H1 (cell line): ENCODE measurements at regions not wholly inside any gene's neighbourhood (a gene's known extent, or its start where the extent isn't known, plus 50 kb on each side); places are given as distances from the start of the nearest gene placed in this dataset.

ENCODE experiments used
- CTCF ChIA-PET: fragments of 300-600 bp; sonication (Branson Sonifier 250); formaldehyde crosslinking; loops from one replicate; lab custom pipeline; 2021; ENCODE audit not compliant: partially characterized antibody; lab: Charles Lee
- POLR2A ChIA-PET: fragments of 300-600 bp; sonication (Branson Sonifier 250); formaldehyde crosslinking; loops from one replicate; lab custom pipeline; 2021; ENCODE audit warnings: inconsistent platforms; ENCODE audit not compliant: partially characterized antibody; lab: Charles Lee
- DNase-seq, 2 experiments: peaks; one replicate each; pipeline versions ENCODE4 v3.0.0 to v3.0.0-alpha.2; 2010 to 2022; ENCODE audit warnings: low spot score in 2 of 2, low read depth in 1 of 2, mixed read lengths in 1 of 2
- FAIRE-seq: peaks from 2 replicates; lab custom pipeline; 2011; peaks lifted over from hg19 to GRCh38; lab: Jason Lieb, UNC
- H2AFZ ChIP-seq: 2 replicates; pipeline ENCODE4 v1.8.1; 2012; ENCODE audit warnings: low read length, inconsistent platforms
- H2AK5ac ChIP-seq: 2 replicates; pipeline ENCODE4 v1.6.1; 2013; ENCODE audit warnings: low read depth, low read length
- H2BK120ac ChIP-seq: replicated peaks from 2 replicates; pipeline ENCODE3; 2013; ENCODE audit warnings: low read depth, low read length, inconsistent platforms
- H2BK12ac ChIP-seq: 2 replicates; pipeline ENCODE4 v1.6.1; 2013; ENCODE audit warnings: low read depth, low read length
- H2BK15ac ChIP-seq: 2 replicates; pipeline ENCODE4 v1.6.1; 2013; ENCODE audit warnings: low read length
- H2BK20ac ChIP-seq: 2 replicates; pipeline ENCODE4 v1.6.1; 2013; ENCODE audit warnings: low read length
- H2BK5ac ChIP-seq: 2 replicates; pipeline ENCODE4 v1.6.1; 2013; ENCODE audit warnings: low read depth, low read length
- H3K14ac ChIP-seq: 2 replicates; pipeline ENCODE4 v1.6.1; 2013; ENCODE audit warnings: inconsistent platforms; ENCODE audit not compliant: insufficient read length
- H3K18ac ChIP-seq: 2 replicates; pipeline ENCODE4 v1.6.1; 2013; ENCODE audit warnings: low read length; ENCODE audit errors: extremely low read depth
- H3K23ac ChIP-seq: 2 replicates; pipeline ENCODE4 v1.6.1; 2013; ENCODE audit warnings: inconsistent platforms; ENCODE audit not compliant: insufficient read length
- H3K23me2 ChIP-seq: 2 replicates; pipeline ENCODE4 v1.6.1; 2013; ENCODE audit warnings: low read depth, low read length
- H3K27ac ChIP-seq: 2 replicates; pipeline ENCODE4 v1.6.1; 2011; ENCODE audit warnings: low read depth, low read length, inconsistent platforms
- H3K27me3 ChIP-seq, 4 experiments: replicated peaks in 1 of 4; 1 replicate in 1 of 4; 2 replicates in 3 of 4; pipeline versions ENCODE4 v1.6.1 to v1.8.1; 2011 to 2013; ENCODE audit warnings: low read length in 3 of 4, mild to moderate bottlenecking in 3 of 4, inconsistent platforms in 2 of 4, mixed read lengths in 2 of 4, moderate library complexity in 1 of 4; ENCODE audit not compliant: control insufficient read depth in 3 of 4, insufficient read depth in 3 of 4; ENCODE audit errors: extremely low read depth in 1 of 4
- H3K36me3 ChIP-seq, 4 experiments: 2 replicates each; pipeline versions ENCODE4 v1.6.1 to v1.8.1; 2011 to 2013; ENCODE audit warnings: mild to moderate bottlenecking in 4 of 4, low read length in 3 of 4, moderate library complexity in 2 of 4, control low read depth in 1 of 4, inconsistent platforms in 1 of 4; ENCODE audit not compliant: insufficient read depth in 4 of 4, control insufficient read depth in 2 of 4
- H3K4ac ChIP-seq: replicated peaks from 2 replicates; pipeline ENCODE3; 2013; ENCODE audit warnings: low read length, low read depth, mixed read lengths, inconsistent platforms; ENCODE audit not compliant: insufficient read length
- H3K4me1 ChIP-seq, 4 experiments: replicated peaks in 1 of 4; 1 replicate in 1 of 4; 2 replicates in 3 of 4; pipeline versions ENCODE4 v1.6.1 to v1.8.1; 2011 to 2013; ENCODE audit warnings: low read length in 3 of 4, inconsistent platforms in 2 of 4, mixed read lengths in 1 of 4; ENCODE audit not compliant: insufficient read depth in 4 of 4, control insufficient read depth in 3 of 4
- H3K4me2 ChIP-seq, 2 experiments: 2 replicates each; pipeline versions ENCODE4 v1.6.1 to v1.8.1; 2011 to 2013; ENCODE audit warnings: low read depth in 2 of 2, low read length in 2 of 2, control low read depth in 1 of 2, inconsistent platforms in 1 of 2, mild to moderate bottlenecking in 1 of 2; ENCODE audit not compliant: insufficient read depth in 1 of 2
- H3K4me3 ChIP-seq, 4 experiments: fragments of 200-600, 300-600 bp in 1 of 4; sonication (generic), shearing (Covaris generic), sonication (Bioruptor Twin) in 1 of 4; 2 replicates each; pipeline versions ENCODE4 v1.5.1 to v1.8.1; 2011 to 2016; ENCODE audit warnings: low read length in 4 of 4, low read depth in 3 of 4, control low read depth in 2 of 4, inconsistent platforms in 2 of 4, mild to moderate bottlenecking in 2 of 4, mixed read lengths in 1 of 4, moderate library complexity in 1 of 4; ENCODE audit not compliant: insufficient read depth in 2 of 4; ENCODE audit errors: extremely low read depth in 1 of 4
- H3K56ac ChIP-seq: replicated peaks from 2 replicates; pipeline ENCODE3; 2013; ENCODE audit warnings: low read depth, mild to moderate bottlenecking, mixed read lengths, low read length, inconsistent platforms; ENCODE audit not compliant: insufficient read length
- H3K79me1 ChIP-seq: 2 replicates; pipeline ENCODE4 v1.6.1; 2013; ENCODE audit warnings: low read depth, low read length, control low read depth
- H3K79me2 ChIP-seq, 2 experiments: 2 replicates each; pipeline versions ENCODE4 v1.6.1 to v1.8.1; 2012 to 2013; ENCODE audit warnings: low read length in 2 of 2, mild to moderate bottlenecking in 2 of 2, inconsistent platforms in 1 of 2; ENCODE audit not compliant: insufficient read depth in 2 of 2, control insufficient read depth in 1 of 2
- H3K9ac ChIP-seq, 4 experiments: replicated peaks in 1 of 4; 1 replicate in 1 of 4; 2 replicates in 3 of 4; pipeline versions ENCODE4 v1.6.1 to v1.8.1; 2011 to 2013; ENCODE audit warnings: low read depth in 3 of 4, low read length in 3 of 4, control low read depth in 2 of 4, mild to moderate bottlenecking in 2 of 4, moderate library complexity in 2 of 4, inconsistent platforms in 1 of 4; ENCODE audit errors: extremely low read depth in 1 of 4
- H3K9me3 ChIP-seq, 2 experiments: 2 replicates each; pipeline versions ENCODE4 v1.6.1 to v1.8.1; 2012 to 2013; ENCODE audit warnings: mild to moderate bottlenecking in 2 of 2, moderate library complexity in 2 of 2, control low read depth in 1 of 2, inconsistent platforms in 1 of 2, low read depth in 1 of 2, low read length in 1 of 2, mixed read lengths in 1 of 2; ENCODE audit not compliant: insufficient read depth in 2 of 2
- H4K20me1 ChIP-seq, 2 experiments: replicated peaks in 1 of 2; 2 replicates each; pipeline versions ENCODE3 to v1.8.1; 2011 to 2013; ENCODE audit warnings: inconsistent platforms in 2 of 2, low read length in 2 of 2, mild to moderate bottlenecking in 1 of 2; ENCODE audit not compliant: insufficient read depth in 2 of 2, control insufficient read depth in 1 of 2
- H4K5ac ChIP-seq: 2 replicates; pipeline ENCODE4 v1.6.1; 2013; ENCODE audit warnings: low read length, low read depth, mixed read lengths, inconsistent platforms; ENCODE audit not compliant: insufficient read length
- H4K8ac ChIP-seq: 2 replicates; pipeline ENCODE4 v1.8.0; 2013; ENCODE audit warnings: mild to moderate bottlenecking, moderate library complexity, low read length, inconsistent platforms; ENCODE audit not compliant: insufficient read depth; ENCODE audit errors: extremely low read depth
- H4K91ac ChIP-seq: replicated peaks from 2 replicates; pipeline ENCODE3; 2013; ENCODE audit warnings: low read length, mixed read lengths, inconsistent platforms; ENCODE audit not compliant: insufficient read length
- ASH2L ChIP-seq: fragments of 200-600, 300-600 bp; sonication (generic); IDR thresholded peaks from one replicate; pipeline ENCODE4 v1.7.1; 2017; ENCODE audit warnings: low read length
- EZH2 ChIP-seq: fragments of 200-600 bp; sonication (generic); IDR thresholded peaks from 2 replicates; pipeline ENCODE4 v1.7.1; 2012; ENCODE audit warnings: low read depth, mild to moderate bottlenecking, moderate library complexity, low read length, inconsistent platforms; ENCODE audit not compliant: severe bottlenecking
- GABPA ChIP-seq: IDR thresholded peaks from 2 replicates; pipeline ENCODE4 v1.6.1; 2011; ENCODE audit warnings: mild to moderate bottlenecking, low read length, moderate library complexity, borderline replicate concordance; ENCODE audit not compliant: insufficient read depth
- KDM5A ChIP-seq: fragments of 200-600 bp; IDR thresholded peaks from 2 replicates; pipeline ENCODE4 v1.7.1; 2012; ENCODE audit warnings: mild to moderate bottlenecking, low read length, inconsistent platforms, mixed read lengths
- MAFK ChIP-seq: IDR thresholded peaks from 2 replicates; pipeline ENCODE4 v1.6.1; 2012; ENCODE audit warnings: low read depth, mild to moderate bottlenecking, improper control_type of control experiment, low read length
- POLR2AphosphoS5 ChIP-seq: IDR thresholded peaks from 2 replicates; pipeline ENCODE4 v1.6.1; 2011; ENCODE audit warnings: low read depth, low read length
- SRF ChIP-seq: IDR thresholded peaks from 2 replicates; pipeline ENCODE4 v1.6.1; 2011; ENCODE audit warnings: mild to moderate bottlenecking, low read depth, low read length, moderate library complexity
- TEAD4 ChIP-seq: IDR thresholded peaks from 2 replicates; pipeline ENCODE4 v1.6.1; 2012; ENCODE audit warnings: low read depth, low read length, inconsistent platforms, mixed read lengths
- WGBS, 2 experiments: shearing (Covaris generic) in 1 of 2; methylation state at CpG; one replicate each; pipeline versions ENCODE4 v1.1.6 to v1.1.7; 2013 to 2015; ENCODE audit warnings: low lambda C conversion rate in 2 of 2, mixed read lengths in 2 of 2, inconsistent platforms in 1 of 2, low coverage in 1 of 2, missing lambda C conversion rate in 1 of 2; ENCODE audit not compliant: insufficient replicate concordance in 2 of 2, insufficient coverage in 1 of 2, insufficient read length in 1 of 2; ENCODE audit errors: extremely low coverage in 1 of 2, missing lambda C conversion rate in 1 of 2; 5-methylcytosine and 5-hydroxymethylcytosine counted together
- TF ChIP-seq, protein P1 (sequence below): IDR thresholded peaks from 2 replicates; pipeline ENCODE4 v1.6.1; 2011; ENCODE audit warnings: low read depth, mild to moderate bottlenecking, low read length; ENCODE audit not compliant: insufficient read depth
- TF ChIP-seq, protein P2 (sequence below): IDR thresholded peaks from 2 replicates; pipeline ENCODE4 v1.6.1; 2012; ENCODE audit warnings: low read length, inconsistent platforms
- TF ChIP-seq, protein P3 (sequence below): IDR thresholded peaks from 2 replicates; pipeline ENCODE4 v1.6.1; 2011; ENCODE audit warnings: low read length, improper control_type of control experiment

DNA sequence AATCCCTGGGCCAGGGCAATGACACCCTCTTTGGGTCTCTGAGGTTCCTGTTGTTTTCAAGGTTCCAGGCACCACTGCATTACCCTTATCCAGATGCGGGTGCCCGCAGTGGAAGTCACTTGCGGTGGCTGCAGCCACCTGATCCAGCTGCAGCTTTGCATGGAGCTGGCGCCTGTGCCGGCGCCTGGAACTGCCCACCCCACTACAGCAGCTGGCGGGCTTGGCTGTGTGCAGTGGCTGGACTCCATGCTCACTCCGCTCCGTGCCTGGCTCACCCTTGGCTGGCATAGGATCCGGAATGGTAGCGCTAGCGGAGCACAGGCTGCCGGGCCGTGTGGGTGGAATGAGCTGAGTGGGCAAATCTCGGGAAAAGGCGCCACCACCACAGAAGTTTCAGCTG lies 832.6 kb upstream of the CADM2 start:
- no peak overlapping the region for H3K56ac ChIP-seq
- H3K79me2 ChIP-seq: no peaks in the 10 kb centered on the region
- no peak overlapping the region for H3K4me2 ChIP-seq
- no peak overlapping the region for H2BK15ac ChIP-seq
- H2BK20ac ChIP-seq: no peak overlapping the region
- H3K14ac ChIP-seq: no peak overlapping the region
- H4K5ac ChIP-seq: no peak overlapping the region
- no peaks in the 10 kb centered on the region for H4K20me1 ChIP-seq
- no peak overlapping the region for H4K8ac ChIP-seq
- H2AK5ac ChIP-seq: no peak overlapping the region
- H3K79me1 ChIP-seq: no peaks in the 10 kb centered on the region
- H2AFZ ChIP-seq: peak overlapping the region; percentile 32; the same call in 1 of the 2 replicates
- H4K91ac ChIP-seq: no peak overlapping the region
- no peak overlapping the region for H3K27ac ChIP-seq
- POLR2A ChIA-PET: no interaction called here
- no peak overlapping the region for H2BK5ac ChIP-seq
- no peak overlapping the region for H3K4me3 ChIP-seq
- no peak overlapping the region for H3K23ac ChIP-seq
- H3K23me2 ChIP-seq: no peaks in the 10 kb centered on the region
- no peaks in the 10 kb centered on the region for H3K27me3 ChIP-seq
- H2BK120ac ChIP-seq: no peak overlapping the region
- no peak overlapping the region for H3K4ac ChIP-seq
- H2BK12ac ChIP-seq: no peak overlapping the region
- H3K36me3 ChIP-seq: no peaks in the 10 kb centered on the region
- H3K9me3 ChIP-seq: peaks cover 0 to 3% of the 10 kb centered on the region in 2 experiments; a peak in 2 of 4 replicates
- FAIRE-seq (no peak), DNase-seq (no peak)
- no peaks in the 10 kb centered on the region for H3K4me1 ChIP-seq
- WGBS, 2 experiments: 96% methylated on average over 16 of the region's 16 CpGs; no CpG with 5 or more reads in 1 of the 2 experiments
- H3K18ac ChIP-seq: no peak overlapping the region
- CTCF ChIA-PET: interaction anchor here (1.3 kb wide), 1 partner anchor 10 kb away, joined by 5 read pairs; no protein-coding TSS in a partner anchor
- H3K9ac ChIP-seq: no peak overlapping the region
- TF ChIP-seq TEAD4: no peak
- TF ChIP-seq, protein P1, sequence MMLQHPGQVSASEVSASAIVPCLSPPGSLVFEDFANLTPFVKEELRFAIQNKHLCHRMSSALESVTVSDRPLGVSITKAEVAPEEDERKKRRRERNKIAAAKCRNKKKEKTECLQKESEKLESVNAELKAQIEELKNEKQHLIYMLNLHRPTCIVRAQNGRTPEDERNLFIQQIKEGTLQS: no peak
- TF ChIP-seq, protein P2, sequence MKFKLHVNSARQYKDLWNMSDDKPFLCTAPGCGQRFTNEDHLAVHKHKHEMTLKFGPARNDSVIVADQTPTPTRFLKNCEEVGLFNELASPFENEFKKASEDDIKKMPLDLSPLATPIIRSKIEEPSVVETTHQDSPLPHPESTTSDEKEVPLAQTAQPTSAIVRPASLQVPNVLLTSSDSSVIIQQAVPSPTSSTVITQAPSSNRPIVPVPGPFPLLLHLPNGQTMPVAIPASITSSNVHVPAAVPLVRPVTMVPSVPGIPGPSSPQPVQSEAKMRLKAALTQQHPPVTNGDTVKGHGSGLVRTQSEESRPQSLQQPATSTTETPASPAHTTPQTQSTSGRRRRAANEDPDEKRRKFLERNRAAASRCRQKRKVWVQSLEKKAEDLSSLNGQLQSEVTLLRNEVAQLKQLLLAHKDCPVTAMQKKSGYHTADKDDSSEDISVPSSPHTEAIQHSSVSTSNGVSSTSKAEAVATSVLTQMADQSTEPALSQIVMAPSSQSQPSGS: no peak
- TF ChIP-seq GABPA: no peak
- TF ChIP-seq KDM5A: no peak
- TF ChIP-seq MAFK: no peak
- no peak for TF ChIP-seq POLR2AphosphoS5
- TF ChIP-seq, protein P3, sequence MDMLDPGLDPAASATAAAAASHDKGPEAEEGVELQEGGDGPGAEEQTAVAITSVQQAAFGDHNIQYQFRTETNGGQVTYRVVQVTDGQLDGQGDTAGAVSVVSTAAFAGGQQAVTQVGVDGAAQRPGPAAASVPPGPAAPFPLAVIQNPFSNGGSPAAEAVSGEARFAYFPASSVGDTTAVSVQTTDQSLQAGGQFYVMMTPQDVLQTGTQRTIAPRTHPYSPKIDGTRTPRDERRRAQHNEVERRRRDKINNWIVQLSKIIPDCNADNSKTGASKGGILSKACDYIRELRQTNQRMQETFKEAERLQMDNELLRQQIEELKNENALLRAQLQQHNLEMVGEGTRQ: no peak
- no peak for TF ChIP-seq ASH2L
- TF ChIP-seq EZH2: no peak
- TF ChIP-seq SRF: no peak
